ENCODE measurements at regions not wholly inside any gene's neighbourhood (a gene's known extent, or its start where the extent isn't known, plus 50 kb on each side); places are given as distances from the start of the nearest gene placed in this dataset.

GRCh38 chr16:77551357-77551756 is 116.5 kb upstream of the ADAMTS18 start:
- H3K4me3 ChIP-seq = no peak overlapping the region
- H3K27me3 ChIP-seq = no peaks in the 10 kb centered on the region
- no peak for TF ChIP-seq POLR2A (IDR thresholded peaks at IDR 0.05)
- TF ChIP-seq CTCF (IDR thresholded peaks at IDR 0.05) = no peak
- H3K27ac ChIP-seq = no peak overlapping the region
- DNase-seq = no peak
- no peaks in the 10 kb centered on the region for H3K36me3 ChIP-seq
- intact Hi-C loops (cut with DNase I; ENCODE audit: low total_unique reads) = no loop called here
- no peaks in the 10 kb centered on the region for H3K9me3 ChIP-seq
- H3K4me1 ChIP-seq = no peaks in the 10 kb centered on the region

GRCh38 chr16:77553130-77553529 is 118.3 kb upstream of the ADAMTS18 start:
- TF ChIP-seq CTCF (IDR thresholded peaks at IDR 0.05) (no peak), POLR2A (IDR thresholded peaks at IDR 0.05) (no peak)
- Histone ChIP-seq H3K27ac (no peak overlapping the region), H3K27me3 (no peaks in the 10 kb centered on the region), H3K36me3 (no peaks in the 10 kb centered on the region), H3K9me3 (no peaks in the 10 kb centered on the region), H3K4me1 (no peaks in the 10 kb centered on the region), H3K4me3 (no peak overlapping the region)
- intact Hi-C loops (cut with DNase I; ENCODE audit: low total_unique reads) = no loop called here
- DNase-seq = no peak

- Histone ChIP-seq H3K4me1 (no peaks in the 10 kb centered on the region), H3K36me3 (no peaks in the 10 kb centered on the region), H3K27me3 (no peaks in the 10 kb centered on the region), H3K4me3 (no peak overlapping the region), H3K9me3 (no peaks in the 10 kb centered on the region), H3K27ac (no peak overlapping the region)
- TF ChIP-seq CTCF (IDR thresholded peaks at IDR 0.05) = no peak
- TF ChIP-seq POLR2A (IDR thresholded peaks at IDR 0.05) = no peak
- DNase-seq = no peak
- intact Hi-C loops (cut with DNase I; ENCODE audit: low total_unique reads) = no loop called here
These were observed 120.3 kb upstream of the ADAMTS18 start for GRCh38 chr16:77555126-77555525.

GRCh38 chr16:77555791-77556190 is 121.0 kb upstream of the ADAMTS18 start:
- Histone ChIP-seq H3K27me3 (no peaks in the 10 kb centered on the region), H3K4me3 (no peak overlapping the region), H3K27ac (no peak overlapping the region), H3K36me3 (no peaks in the 10 kb centered on the region), H3K9me3 (no peaks in the 10 kb centered on the region), H3K4me1 (no peaks in the 10 kb centered on the region)
- TF ChIP-seq POLR2A (IDR thresholded peaks at IDR 0.05) = no peak
- TF ChIP-seq CTCF (IDR thresholded peaks at IDR 0.05) = no peak
- no peak for DNase-seq
- intact Hi-C loops (cut with DNase I; ENCODE audit: low total_unique reads) = no loop called here

GRCh38 chr16:77556201-77556873 is 121.5 kb upstream of the ADAMTS18 start:
- Histone ChIP-seq H3K4me3 (no peak overlapping the region), H3K27ac (no peak overlapping the region), H3K9me3 (no peaks in the 10 kb centered on the region), H3K4me1 (no peaks in the 10 kb centered on the region), H3K36me3 (no peaks in the 10 kb centered on the region), H3K27me3 (no peaks in the 10 kb centered on the region)
- DNase-seq = no peak
- intact Hi-C loops (cut with DNase I; ENCODE audit: low total_unique reads) = no loop called here
- no peak for TF ChIP-seq POLR2A (IDR thresholded peaks at IDR 0.05)
- no peak for TF ChIP-seq CTCF (IDR thresholded peaks at IDR 0.05)
